ENCODE measurements at regions not wholly inside any gene's neighbourhood (a gene's known extent, or its start where the extent isn't known, plus 50 kb on each side); places are given as distances from the start of the nearest gene placed in this dataset.

DNA sequence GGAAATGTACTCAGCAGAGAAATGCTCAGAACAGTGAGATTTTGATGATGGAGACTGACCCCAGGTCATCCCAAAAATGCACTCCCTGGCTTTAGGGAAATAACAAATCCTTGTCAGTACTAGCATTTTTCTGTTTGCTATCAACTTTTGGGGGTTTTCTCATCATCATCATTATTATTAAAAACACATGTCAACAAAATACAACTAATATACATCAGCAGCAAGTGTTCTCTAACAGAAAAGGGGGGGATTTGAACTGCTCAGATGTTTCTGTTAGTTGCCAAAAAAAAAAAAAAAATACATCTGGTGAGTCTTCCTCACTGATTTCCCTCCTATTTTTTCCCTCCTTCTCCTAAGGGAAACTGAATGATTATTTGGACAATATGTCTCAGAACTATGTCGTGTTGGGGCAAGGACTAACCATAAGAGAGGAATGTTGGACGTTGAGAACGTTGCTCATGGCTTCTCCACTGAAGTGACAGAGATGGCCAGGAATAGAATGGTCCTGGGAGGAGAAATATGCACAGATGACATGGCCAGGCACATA, 230.0 kb upstream of the MCTP2 start:
- no peak for DNase-seq

DNA sequence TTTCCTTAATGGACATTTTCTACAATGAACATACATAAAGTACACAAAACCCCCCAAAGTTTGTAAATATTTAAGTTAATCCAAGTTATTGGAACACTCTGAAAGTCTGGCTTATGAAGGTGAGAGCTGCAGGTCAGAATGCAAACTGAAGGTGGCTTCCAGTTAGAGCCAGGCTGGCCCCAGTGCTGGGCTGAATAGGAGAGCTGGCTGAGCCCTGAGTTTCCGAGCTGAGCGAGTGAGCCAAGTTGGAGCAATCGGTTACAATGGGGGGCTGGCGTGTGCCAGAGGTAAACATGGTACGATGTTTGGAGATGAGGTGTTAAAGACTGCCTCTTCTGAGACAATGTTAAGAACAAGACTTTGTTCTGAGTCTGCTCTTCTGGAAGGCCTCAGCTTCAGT, 230.8 kb upstream of the MCTP2 start:
- no peak for DNase-seq

DNA sequence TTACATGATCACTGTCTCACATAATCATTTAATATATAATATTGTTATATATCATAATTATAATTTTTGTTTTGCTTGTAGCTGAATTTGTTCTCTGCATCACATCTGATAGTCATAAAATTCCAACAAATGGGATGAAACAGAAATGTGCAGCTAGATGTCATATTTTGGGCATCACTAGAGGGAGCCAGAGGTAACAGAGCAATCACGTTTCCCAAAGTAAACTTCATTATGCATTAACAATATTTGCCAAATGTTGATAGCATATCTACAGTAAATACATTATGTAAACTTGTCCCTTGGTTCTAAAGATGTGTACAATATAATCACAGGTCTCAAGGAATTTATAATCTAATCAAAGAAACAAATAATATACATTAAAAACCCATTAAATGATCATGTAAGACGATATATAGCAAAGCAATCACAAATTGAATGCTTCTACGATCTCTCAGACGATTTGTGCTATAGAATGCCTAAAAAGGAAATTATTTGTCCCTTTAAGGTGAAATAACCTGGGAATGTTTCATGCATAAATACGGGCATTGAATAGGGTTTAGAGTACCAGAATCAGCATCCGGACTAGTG, 234.2 kb upstream of the MCTP2 start:
- DNase-seq, result peak; percentile 53

DNA sequence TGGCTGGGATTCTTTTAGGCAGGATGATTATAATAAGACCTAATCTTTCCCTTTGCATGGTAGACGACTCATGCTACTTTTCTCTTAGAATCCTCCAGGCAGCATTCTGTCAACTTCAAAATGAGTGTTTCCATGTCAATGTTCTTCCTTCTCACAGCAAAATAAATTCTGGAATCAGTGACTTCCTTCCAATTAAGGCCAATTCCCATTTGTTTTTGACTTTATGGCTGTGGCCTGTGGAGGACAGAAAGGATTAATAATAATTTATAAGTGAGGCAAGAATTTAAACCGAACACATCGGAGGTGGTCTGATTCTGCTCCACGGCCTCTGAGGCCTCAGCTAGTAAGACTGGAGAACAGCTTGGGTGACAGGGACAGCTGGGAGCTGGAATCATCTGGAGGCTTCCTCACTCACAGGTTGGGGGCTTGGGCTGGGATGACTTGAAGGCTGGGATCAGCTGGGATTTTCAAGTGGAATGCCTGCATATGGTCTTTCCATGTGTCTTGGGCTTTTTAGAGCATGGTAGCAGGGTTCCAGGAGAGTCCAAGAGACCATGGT, 241.8 kb upstream of the MCTP2 start:
- no peak for DNase-seq

DNA sequence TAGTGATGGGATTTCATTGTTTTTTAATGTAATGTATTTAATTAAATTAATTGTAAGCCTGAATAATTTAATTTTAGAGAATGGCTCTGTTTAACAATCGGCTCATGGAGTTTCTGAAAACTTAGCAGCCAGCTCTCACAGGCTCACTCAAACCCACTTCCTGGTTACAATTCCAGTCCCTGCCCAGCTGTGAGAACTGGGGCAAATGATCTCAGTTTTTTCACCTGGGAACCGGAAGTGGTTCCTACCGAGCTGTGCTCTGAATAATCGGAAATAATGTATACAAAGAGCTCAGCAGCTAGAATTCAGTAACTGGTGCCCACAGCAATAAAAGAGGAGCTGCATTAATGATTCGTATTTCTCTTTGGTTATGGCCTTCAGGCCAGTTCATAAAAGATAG, 244.3 kb upstream of the MCTP2 start:
- DNase-seq, result no peak

DNA sequence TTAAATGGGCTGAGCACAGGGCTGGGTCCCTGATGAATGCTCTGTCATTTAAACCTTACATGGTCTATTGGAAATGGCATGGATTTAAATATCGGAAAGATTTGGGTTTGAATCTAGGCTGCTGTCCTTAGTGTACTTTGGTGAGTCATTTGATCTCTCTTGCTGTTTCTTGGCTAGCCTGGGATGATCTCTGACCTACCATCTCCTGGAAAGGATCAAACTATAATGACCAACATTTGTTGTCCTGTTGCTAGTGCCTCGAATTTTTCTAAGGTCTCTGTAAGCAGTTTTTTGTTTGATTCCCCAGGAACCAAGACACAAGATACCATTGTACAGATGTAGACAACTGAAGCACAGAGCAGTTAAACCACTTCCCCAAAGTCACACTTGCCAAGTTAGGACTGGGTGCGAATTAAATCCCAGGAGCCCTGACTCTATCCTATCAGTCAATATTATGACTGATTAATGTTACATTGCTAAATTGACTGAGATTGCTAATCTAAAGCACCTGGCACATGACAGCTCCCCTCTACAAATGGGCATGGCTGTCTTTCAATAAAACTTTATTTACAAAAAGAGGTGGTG, 244.9 kb upstream of the MCTP2 start:
- DNase-seq, result no peak

DNA sequence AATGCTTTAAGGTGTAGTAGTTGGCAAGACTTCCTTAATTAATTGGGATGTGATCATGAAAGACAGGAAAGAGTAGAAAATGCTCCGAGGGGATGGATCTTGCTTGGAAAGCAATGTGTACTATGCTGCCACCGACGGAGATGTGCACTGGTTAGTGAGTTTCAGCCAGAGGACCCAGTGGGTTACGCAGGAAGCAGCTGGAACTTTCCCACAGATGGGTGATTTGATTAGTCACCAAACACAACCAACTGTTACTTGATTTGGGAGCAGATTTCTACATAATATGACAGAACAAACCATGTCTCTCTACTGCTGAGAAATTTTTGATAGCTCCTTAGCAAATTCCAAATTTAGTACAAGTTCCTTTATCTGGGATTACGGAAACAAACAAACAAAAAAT, 245.4 kb upstream of the MCTP2 start:
- no peak for DNase-seq

DNA sequence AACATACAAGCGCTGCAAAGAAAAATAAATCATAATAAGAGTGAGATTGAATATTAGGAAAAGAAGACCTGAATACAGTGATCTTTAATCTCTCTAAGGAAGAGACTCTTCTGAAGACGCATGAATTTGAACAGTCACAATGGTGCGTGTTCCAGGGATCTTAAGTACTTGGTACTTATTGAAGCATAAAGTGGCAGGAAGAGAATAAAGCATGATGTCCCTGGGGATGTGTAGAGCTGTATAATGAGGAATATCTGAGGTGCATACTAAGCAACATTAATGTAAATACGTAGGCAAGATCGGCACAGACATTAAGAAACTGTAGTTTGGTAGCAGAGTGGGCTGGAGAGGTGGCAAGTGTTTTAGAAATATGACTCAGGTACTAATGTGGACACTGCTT, 246.2 kb upstream of the MCTP2 start:
- no peak for DNase-seq

DNA sequence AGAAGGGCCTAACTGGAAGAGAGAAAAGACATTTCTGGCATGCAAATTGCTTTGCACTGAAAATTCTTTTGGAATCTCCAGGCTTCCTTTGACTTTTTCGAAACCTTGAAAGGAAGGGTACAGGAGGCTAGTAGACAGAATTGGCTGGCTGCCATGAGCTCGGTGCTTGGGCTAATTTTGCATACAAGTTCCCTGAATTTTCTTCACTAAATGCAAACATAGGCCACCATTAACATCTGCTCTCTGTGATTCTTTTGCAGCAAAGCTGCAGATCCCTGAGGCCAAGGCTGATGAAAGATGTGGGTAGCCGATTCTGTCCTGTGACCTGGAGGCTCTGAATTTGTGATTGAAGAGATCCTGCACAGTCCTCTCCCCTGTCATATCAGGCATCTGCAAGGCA, 247.8 kb upstream of the MCTP2 start:
- DNase-seq, result no peak

DNA sequence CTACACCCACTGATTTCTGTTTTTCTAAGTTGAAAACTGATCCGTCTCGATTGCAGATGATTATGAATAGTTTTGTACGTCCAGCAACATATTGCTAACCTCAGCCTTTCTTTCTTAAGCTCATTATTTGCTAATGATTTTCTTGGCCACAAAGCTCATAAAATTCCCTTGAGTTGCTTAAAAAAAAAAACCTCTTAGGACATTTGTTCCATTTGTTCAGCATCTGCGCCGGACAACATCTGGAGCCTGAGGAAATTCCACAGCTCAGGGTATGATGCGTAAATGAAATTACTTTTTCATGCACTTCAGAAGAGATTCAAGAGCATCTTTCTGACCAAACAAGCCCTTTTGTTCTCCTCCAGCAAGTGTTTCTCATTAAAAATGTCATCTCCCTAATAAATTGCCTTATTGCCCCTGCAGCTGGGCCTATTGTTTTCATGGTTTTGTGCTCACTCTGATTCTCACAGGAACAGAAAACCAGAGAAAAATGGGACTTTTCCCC, 249.1 kb upstream of the MCTP2 start:
- DNase-seq, result no peak

DNA sequence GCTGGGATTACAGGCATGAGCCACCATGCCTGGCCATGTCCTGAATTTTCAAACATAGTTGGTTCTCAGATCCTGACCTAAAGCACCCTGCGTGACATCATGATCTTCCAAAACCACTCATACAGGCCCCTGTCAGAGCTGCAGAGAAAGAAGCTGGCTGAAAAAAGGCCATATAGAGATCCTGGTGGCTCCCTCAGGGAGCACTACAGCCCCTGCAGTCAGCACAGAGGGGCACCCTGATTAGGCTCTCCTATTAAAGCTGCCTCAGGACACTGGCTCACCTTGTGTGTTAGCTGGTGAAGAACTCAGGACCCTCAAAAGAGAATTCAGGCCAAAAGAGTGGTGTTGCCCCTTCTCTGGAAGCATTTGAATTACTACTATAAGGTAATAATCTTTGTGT, 249.7 kb upstream of the MCTP2 start:
- DNase-seq, result no peak

DNA sequence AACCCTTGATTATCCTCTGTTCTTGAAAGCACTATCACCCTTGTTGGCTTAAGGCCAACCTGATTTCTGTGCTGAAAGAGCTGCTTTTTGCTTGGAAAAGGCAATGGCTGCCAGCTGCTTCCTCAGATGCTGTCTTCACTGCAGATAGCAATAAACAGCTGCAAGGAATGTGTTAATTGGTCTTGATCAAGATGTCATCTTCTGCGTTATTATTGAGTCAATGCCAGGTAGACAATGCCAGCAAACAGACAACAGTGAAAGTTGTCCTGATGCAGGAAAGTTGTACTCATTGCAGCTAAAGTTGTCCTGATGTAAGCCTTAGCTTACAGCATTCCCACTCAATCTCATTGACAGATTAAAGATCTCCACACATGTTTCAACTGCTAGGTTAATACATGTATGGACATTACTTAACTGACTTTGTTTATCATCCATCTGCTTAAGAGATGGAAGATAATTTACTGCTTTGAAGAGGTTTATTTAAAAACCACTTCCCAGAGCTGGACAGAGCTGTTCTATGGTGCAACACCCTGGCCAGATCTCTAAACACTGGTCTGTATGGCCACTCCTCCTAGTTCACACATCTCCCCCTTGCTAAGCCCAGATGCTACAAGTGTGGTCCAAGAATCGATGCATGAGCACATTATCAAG, 251.0 kb upstream of the MCTP2 start:
- no peak for DNase-seq

DNA sequence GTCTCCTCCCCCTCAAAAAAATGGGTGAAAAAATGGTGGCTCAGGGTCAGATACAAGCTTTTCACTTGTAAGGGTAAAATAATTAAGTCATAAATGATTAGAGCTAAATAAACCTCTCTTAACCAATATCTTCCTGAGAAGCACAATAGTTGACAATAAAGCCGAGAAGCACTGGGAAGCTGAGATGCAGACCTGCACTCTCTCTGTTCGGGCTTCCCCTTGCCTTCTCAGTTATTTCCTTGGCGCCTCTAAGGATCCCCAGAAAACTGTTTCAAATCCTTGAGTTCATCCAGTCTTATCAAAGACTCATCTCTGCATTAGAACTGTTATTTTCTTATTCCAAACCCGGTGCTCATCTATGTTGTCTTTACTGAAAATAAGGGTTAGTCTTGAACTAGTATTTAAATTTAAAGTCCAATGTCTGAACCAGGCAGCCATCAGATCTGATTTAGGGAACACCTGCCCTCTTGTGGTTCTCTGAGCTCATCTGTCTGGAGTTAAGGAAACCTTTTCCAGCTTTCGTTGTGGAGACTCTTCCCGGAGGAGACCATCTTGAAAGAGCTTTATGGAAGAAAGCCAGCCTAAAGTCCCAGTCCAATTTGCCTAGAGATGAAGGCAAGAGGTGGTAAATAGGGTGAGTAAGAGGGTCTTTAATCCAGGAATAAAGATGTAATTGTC, 256.4 kb upstream of the MCTP2 start:
- DNase-seq, result peak; percentile 27

DNA sequence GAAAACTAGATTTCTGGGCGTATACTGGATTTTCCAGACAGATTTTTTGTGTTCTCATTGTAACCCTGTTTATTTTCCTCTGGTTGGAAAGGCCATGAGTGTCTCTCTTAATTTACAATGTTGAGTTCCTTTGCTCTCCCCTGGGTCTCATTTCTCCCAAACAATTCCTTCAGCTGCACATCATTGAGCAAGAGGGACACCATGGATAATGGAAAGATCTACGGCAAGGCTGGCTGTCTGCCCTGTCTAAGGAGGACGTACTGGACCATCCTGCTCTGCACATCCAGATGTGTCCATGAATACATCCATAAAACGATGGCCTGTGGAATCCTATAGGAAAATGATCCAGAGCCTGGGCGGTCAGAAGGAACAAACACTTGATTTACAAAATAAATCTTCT, 258.1 kb upstream of the MCTP2 start:
- DNase-seq, result no peak

DNA sequence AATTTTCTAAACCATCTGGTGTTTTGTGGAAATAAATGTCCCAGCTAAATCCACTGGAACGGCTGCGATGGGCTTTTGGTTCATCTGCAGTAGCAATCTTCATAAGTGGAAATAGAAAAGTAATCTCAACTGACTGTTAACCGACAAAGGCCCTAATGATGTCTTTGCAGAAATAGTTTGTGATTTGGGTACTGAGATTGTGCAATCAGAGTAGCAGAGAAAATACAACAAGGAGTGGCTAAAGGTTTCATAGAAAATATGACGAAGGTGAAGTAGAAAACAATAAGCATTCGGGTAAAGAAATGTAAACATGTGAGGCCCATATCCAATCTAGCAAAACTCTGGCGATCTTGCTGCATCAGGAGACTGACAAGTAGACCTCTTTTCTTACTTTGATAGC, 262.6 kb upstream of the MCTP2 start:
- DNase-seq, result no peak

DNA sequence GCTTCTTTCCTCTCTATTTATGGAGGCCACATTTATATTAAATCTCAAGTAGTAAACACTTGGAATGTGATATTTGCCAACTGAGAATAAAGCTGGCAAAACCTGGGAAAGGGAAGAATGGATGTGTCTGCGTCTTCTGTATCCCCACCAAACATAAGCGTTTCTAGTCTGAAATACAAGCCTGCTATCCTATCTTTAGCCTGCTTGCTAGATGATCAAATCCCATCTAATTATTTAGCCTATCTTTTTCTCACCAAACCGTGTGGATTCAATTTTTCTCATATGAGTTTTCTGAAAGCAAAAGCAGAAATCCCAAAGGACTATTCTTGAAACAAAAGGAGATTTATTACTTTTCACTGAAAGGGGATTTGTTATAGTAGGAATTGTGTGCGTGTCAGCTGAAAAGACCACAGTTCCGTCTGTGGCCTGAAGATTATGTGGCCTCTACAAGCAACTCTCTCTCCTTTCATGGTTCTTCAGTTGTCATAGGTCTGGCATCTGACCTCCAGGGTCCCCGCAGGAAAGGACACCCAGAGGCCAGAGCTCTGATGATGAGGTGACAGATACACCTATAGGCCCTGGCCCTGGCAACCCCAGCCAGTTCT, 266.0 kb upstream of the MCTP2 start:
- no peak for DNase-seq

DNA sequence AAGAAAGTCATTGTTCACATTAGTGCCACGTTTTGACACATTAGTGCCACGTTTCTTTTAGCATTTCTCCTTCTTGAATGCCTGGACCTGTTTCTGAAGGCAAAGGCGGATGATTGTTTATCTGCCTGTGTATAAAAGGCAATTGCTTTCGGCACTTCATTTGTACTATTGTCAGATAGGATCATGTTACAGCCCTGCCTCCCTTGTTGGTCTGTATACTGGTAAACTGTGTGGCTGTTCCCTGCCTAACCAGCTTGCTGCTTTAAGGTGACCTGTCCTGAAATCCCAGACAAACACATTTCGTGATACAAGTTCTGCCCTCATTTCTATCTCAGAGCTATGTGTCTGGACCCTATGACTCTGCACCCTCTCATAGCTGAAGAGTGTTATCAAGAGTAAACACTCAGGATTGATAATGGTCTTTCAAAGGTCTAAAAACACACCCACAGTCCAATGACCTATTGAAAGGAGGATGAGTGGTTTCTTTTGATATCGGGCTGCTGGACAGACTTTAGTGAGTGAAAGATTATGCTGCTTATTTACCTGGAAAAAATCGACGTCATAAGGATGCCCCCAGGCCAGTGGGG, 276.3 kb upstream of the MCTP2 start:
- no peak for DNase-seq

DNA sequence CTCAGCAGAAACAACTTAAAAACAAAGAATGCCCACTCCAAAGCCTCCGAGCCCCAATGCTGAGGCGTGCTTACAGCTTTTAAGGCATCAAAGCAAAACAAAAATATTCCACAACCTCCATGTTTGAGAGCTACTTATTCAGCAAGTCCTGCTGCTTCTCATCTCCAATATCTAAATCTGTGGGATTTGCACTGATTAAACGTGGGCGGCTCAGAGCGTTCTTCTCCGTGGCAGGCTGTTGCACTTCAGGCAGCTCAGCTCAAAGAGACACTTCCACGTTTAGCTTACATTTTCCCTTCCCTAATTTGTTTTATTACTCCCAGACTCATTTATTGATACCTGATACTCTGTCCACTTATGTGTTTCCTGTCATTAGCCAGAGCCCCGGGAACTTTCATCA, 282.6 kb upstream of the MCTP2 start:
- DNase-seq, result no peak

DNA sequence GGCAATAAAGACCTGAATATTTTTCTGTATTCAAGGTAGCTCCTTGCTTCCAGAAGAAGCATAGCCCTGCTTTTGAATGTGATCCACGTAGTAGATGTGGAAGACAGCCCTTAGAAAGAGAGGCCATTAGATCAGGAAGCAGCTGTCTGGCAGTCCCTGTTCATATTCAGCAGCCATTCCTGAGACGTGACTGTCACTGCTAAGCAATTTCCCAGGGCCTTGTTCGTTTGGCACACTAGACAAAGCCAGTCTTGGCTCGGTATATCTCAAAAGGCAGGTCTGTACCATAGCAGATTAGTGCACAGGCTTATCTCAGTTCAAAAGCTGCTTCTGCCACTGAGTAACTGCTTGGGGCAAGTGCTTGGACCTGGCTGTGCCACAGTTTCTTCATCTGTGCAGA, 287.8 kb upstream of the MCTP2 start:
- no peak for DNase-seq

DNA sequence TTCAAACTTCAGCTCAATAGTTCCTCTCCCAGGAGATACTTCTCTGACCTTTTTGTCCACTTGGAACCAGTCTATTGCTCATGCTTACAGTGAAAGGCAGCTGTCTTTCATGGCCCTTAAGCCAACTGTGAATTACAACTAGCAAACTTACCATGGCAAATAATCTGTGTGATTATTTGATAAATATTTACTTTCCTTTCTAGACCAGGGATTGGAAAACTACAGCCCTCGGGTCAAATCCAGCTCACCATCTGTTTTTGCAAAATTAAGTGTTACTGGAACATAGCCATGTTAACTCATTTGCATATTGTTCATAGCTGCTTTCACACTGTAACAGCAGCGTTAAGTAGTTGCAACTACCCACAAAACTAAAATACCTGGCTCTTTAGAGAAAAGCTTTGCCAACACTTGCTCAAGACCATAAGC, 289.1 kb upstream of the MCTP2 start:
- no peak for DNase-seq

DNA sequence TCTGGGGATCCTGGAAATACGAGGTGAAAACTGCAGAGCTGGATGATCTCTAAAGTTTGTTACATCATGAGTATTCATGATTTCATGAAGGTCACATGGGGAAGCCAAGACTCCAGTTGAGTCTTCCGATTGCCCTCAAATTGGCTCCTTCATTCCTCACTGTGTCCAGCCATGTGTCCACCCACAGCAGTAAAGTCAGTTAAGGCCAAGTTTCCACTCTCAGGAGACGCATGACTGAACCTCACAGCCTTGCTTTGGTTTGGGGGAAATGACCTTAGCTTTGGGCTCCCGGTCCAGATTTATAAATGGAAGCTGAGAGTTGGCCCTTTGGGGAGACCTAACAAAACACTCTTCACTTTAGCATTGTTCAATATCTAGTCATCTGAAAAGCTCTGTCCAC, 289.7 kb upstream of the MCTP2 start:
- no peak for DNase-seq

DNA sequence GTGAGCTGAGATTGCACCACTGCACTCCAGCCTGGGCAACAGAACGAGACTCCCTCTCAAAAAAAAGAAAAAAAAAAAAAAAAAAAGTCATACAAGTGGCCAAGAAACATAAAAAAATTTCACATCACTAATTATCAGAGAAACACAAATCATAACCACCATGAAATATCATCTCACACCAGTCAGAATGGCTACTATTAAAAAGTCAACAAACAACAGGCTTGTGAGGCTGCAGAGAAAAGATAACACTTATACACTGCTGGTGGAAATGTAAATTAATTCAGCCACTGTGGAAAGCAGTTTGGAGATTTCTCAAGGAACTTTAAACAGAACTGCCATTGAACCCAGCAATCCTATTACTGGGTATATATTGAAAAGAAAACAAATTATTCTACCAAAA, 291.1 kb upstream of the MCTP2 start:
- DNase-seq, result no peak
